Choroid plexus epithelial cell (primary cell): ENCODE measurements at regions not wholly inside any gene's neighbourhood (a gene's known extent, or its start where the extent isn't known, plus 50 kb on each side); places are given as distances from the start of the nearest gene placed in this dataset.

ENCODE experiments used
- DNase-seq: peaks from one replicate; pipeline ENCODE4 v3.0.0-alpha.2; 2010; ENCODE audit warnings: low read depth
- H3K4me3 ChIP-seq: 2 replicates; pipeline ENCODE4 v1.5.1; 2011; ENCODE audit warnings: low read depth, mild to moderate bottlenecking, control low read depth, low read length, moderate library complexity
- CTCF ChIP-seq: conservative IDR thresholded peaks from 2 replicates; pipeline ENCODE4 v1.5.1; 2011; ENCODE audit warnings: low read depth, mild to moderate bottlenecking, control low read depth, inconsistent platforms, low read length, moderate library complexity

- no peak for DNase-seq
- TF ChIP-seq CTCF, result no peak
- no peak overlapping the region for H3K4me3 ChIP-seq
Observed at GRCh38 chr4:140297221-140297570, 76.2 kb upstream of the SCOC start.

- DNase-seq, result peak; percentile 79
- no peak for TF ChIP-seq CTCF
- no peak overlapping the region for H3K4me3 ChIP-seq
Observed at GRCh38 chr4:140296335-140297220, 76.9 kb upstream of the SCOC start.

GRCh38 chr4:140293979-140294378 lies 79.5 kb upstream of the SCOC start:
- no peak for TF ChIP-seq CTCF
- DNase-seq, result no peak

GRCh38 chr4:140291259-140291658 lies 82.2 kb upstream of the SCOC start:
- TF ChIP-seq CTCF, result no peak
- DNase-seq, result no peak
- no peak overlapping the region for H3K4me3 ChIP-seq

More at GRCh38 chr4:140293979-140294378, 79.5 kb upstream of the SCOC start:
- no peak overlapping the region for H3K4me3 ChIP-seq

- DNase-seq, result no peak
- H3K4me3 ChIP-seq, result no peak overlapping the region
- no peak for TF ChIP-seq CTCF
Observed at GRCh38 chr4:140289486-140289885, 84.0 kb upstream of the SCOC start.

- no peak overlapping the region for H3K4me3 ChIP-seq
- no peak for TF ChIP-seq CTCF
- DNase-seq, result no peak
Observed at GRCh38 chr4:140286456-140286855, 87.0 kb upstream of the SCOC start.

GRCh38 chr4:140284456-140284855 lies 89.0 kb upstream of the SCOC start:
- DNase-seq, result no peak
- no peak for TF ChIP-seq CTCF
- H3K4me3 ChIP-seq, result no peak overlapping the region
